ENCODE measurements at regions not wholly inside any gene's neighbourhood (a gene's known extent, or its start where the extent isn't known, plus 50 kb on each side); places are given as distances from the start of the nearest gene placed in this dataset.

GRCh38 chr5:5904113-5904512 lies 474.2 kb downstream of the MED10 start:
- no peak for DNase-seq (ENCODE audit: low spot score)
- H3K4me1 ChIP-seq: no peaks in the 10 kb centered on the region
- H3K27ac ChIP-seq: no peak overlapping the region
- H3K4me3 ChIP-seq: no peak overlapping the region
- no peaks in the 10 kb centered on the region for H3K36me3 ChIP-seq
- TF ChIP-seq CTCF (IDR thresholded peaks at IDR 0.05): no peak
- no peaks in the 10 kb centered on the region for H3K27me3 ChIP-seq
- no peaks in the 10 kb centered on the region for H3K9me3 ChIP-seq

GRCh38 chr5:5902678-5903646 lies 475.4 kb downstream of the MED10 start:
- no peak for TF ChIP-seq CTCF (IDR thresholded peaks at IDR 0.05)

GRCh38 chr5:5900350-5900749 lies 477.9 kb downstream of the ICE1 start:
- Histone ChIP-seq H3K27ac (no peak overlapping the region), H3K4me1 (no peaks in the 10 kb centered on the region), H3K4me3 (no peak overlapping the region), H3K36me3 (no peaks in the 10 kb centered on the region), H3K27me3 (no peaks in the 10 kb centered on the region), H3K9me3 (no peaks in the 10 kb centered on the region)
- no peak for TF ChIP-seq CTCF (IDR thresholded peaks at IDR 0.05)
- no peak for DNase-seq (ENCODE audit: low spot score)

More at GRCh38 chr5:5902678-5903646, 475.4 kb downstream of the MED10 start:
- Histone ChIP-seq H3K36me3 (no peaks in the 10 kb centered on the region), H3K27me3 (no peaks in the 10 kb centered on the region), H3K27ac (no peak overlapping the region), H3K4me1 (no peaks in the 10 kb centered on the region), H3K4me3 (no peak overlapping the region), H3K9me3 (no peaks in the 10 kb centered on the region)
- DNase-seq (ENCODE audit: low spot score): no peak

- no peaks in the 10 kb centered on the region for H3K4me1 ChIP-seq
- no peak overlapping the region for H3K27ac ChIP-seq
- no peaks in the 10 kb centered on the region for H3K27me3 ChIP-seq
- DNase-seq (ENCODE audit: low spot score): no peak
- H3K9me3 ChIP-seq: no peaks in the 10 kb centered on the region
- H3K4me3 ChIP-seq: no peak overlapping the region
- no peak for TF ChIP-seq CTCF (IDR thresholded peaks at IDR 0.05)
- no peaks in the 10 kb centered on the region for H3K36me3 ChIP-seq
Observed at GRCh38 chr5:5899716-5900115, 477.2 kb downstream of the ICE1 start.

- Histone ChIP-seq H3K36me3 (no peaks in the 10 kb centered on the region), H3K4me1 (no peaks in the 10 kb centered on the region), H3K27ac (no peak overlapping the region), H3K9me3 (no peaks in the 10 kb centered on the region), H3K27me3 (no peaks in the 10 kb centered on the region), H3K4me3 (no peak overlapping the region)
- no peak for TF ChIP-seq CTCF (IDR thresholded peaks at IDR 0.05)
- DNase-seq (ENCODE audit: low spot score): no peak
Observed at GRCh38 chr5:5888284-5888683, 465.8 kb downstream of the ICE1 start.

Data from right atrium auricular region (tissue), 2 donors.